Endodermal cell (in vitro differentiated cells): ENCODE measurements at regions not wholly inside any gene's neighbourhood (a gene's known extent, or its start where the extent isn't known, plus 50 kb on each side); places are given as distances from the start of the nearest gene placed in this dataset.

ENCODE experiments used
- DNase-seq: peaks from one replicate; pipeline ENCODE4 v3.0.0-alpha.2; 2017
- H3K27ac ChIP-seq: 2 replicates; pipeline ENCODE4 v1.5.1; 2013; ENCODE audit warnings: mild to moderate bottlenecking, low read depth, low read length, moderate library complexity
- H3K27me3 ChIP-seq: 2 replicates; pipeline ENCODE4 v1.6.1; 2013; ENCODE audit warnings: mild to moderate bottlenecking, low read length, moderate library complexity; ENCODE audit not compliant: insufficient read depth, control insufficient read depth, poor library complexity, severe bottlenecking
- H3K36me3 ChIP-seq: 2 replicates; pipeline ENCODE4 v1.7.0; 2013; ENCODE audit warnings: mild to moderate bottlenecking, low read length, moderate library complexity; ENCODE audit not compliant: control insufficient read depth, insufficient read depth
- H3K4me1 ChIP-seq: one replicate; pipeline ENCODE4 v1.7.0; 2013; ENCODE audit warnings: low read length; ENCODE audit not compliant: control insufficient read depth, insufficient read depth
- H3K4me3 ChIP-seq: 2 replicates; pipeline ENCODE4 v1.5.1; 2013; ENCODE audit warnings: mild to moderate bottlenecking, low read length, moderate library complexity
- H3K9ac ChIP-seq: 2 replicates; pipeline ENCODE4 v1.6.1; 2013; ENCODE audit warnings: mild to moderate bottlenecking, low read length, moderate library complexity; ENCODE audit not compliant: poor library complexity, severe bottlenecking; ENCODE audit errors: extremely low read depth
- H3K9me3 ChIP-seq: 2 replicates; pipeline ENCODE4 v1.6.1; 2013; ENCODE audit warnings: mild to moderate bottlenecking, low read length, moderate library complexity; ENCODE audit not compliant: control insufficient read depth
- H3K27ac Mint-ChIP-seq: 2 replicates; pipeline ENCODE4 v1.8.0; 2020; ENCODE audit warnings: mixed read lengths
- H3K27me3 Mint-ChIP-seq: 2 replicates; pipeline ENCODE4 v1.8.0; 2021; ENCODE audit warnings: mild to moderate bottlenecking, mixed read lengths; ENCODE audit not compliant: insufficient read depth
- H3K36me3 Mint-ChIP-seq: 2 replicates; pipeline ENCODE4 v1.8.0; 2020; ENCODE audit warnings: low read depth, mixed read lengths
- H3K4me1 Mint-ChIP-seq: 2 replicates; pipeline ENCODE4 v1.8.0; 2020; ENCODE audit warnings: mixed read lengths
- H3K4me3 Mint-ChIP-seq: 2 replicates; pipeline ENCODE4 v1.8.0; 2020; ENCODE audit warnings: mild to moderate bottlenecking, moderate library complexity, mixed read lengths
- H3K9me3 Mint-ChIP-seq: 2 replicates; pipeline ENCODE4 v1.8.0; 2020; ENCODE audit warnings: mild to moderate bottlenecking, mixed read lengths
- WGBS, 2 experiments: methylation state at CpG; one replicate each; pipeline versions ENCODE4 v1.1.5 to v1.1.7; 2013; ENCODE audit warnings: missing lambda C conversion rate in 2 of 2, mixed read lengths in 1 of 2; ENCODE audit not compliant: insufficient coverage in 1 of 2, insufficient read length in 1 of 2; 5-methylcytosine and 5-hydroxymethylcytosine counted together
- TF ChIP-seq, protein P1 (sequence below): fragments of 200-600 bp; sonication (generic); conservative IDR thresholded peaks from 2 replicates; pipeline ENCODE4 v1.5.0; 2021; ENCODE audit warnings: antibody characterized with exemption, mild to moderate bottlenecking

DNA sequence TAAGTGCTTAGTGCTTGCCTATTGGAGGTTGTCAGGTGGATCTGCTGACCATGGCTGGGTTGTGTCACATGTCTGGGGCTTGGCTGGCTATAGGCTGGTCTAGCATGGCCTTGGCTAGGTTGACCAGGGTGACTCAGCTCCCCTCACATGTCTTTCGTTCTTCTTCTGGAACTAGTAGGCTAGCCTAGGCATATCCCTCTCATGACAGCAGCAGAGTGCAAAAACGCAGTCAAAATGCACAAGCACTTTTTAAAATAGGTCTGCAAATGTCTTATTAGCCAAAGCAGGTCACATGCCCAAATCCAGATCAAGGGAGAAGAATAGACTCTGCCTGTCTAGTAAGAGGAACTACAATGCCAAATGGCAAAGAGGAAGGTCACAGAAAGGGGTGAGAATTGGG is 179.7 kb upstream of the ACVR2A start:
- Mint-ChIP-seq H3K36me3 (no peaks in the 10 kb centered on the region), H3K4me3 (no peak overlapping the region), H3K9me3 (no peaks in the 10 kb centered on the region), H3K4me1 (peaks cover 26% of the 10 kb centered on the region), H3K27ac (no peak overlapping the region), H3K27me3 (peaks cover 2% of the 10 kb centered on the region)
- no peak for DNase-seq
- TF ChIP-seq, protein P1, sequence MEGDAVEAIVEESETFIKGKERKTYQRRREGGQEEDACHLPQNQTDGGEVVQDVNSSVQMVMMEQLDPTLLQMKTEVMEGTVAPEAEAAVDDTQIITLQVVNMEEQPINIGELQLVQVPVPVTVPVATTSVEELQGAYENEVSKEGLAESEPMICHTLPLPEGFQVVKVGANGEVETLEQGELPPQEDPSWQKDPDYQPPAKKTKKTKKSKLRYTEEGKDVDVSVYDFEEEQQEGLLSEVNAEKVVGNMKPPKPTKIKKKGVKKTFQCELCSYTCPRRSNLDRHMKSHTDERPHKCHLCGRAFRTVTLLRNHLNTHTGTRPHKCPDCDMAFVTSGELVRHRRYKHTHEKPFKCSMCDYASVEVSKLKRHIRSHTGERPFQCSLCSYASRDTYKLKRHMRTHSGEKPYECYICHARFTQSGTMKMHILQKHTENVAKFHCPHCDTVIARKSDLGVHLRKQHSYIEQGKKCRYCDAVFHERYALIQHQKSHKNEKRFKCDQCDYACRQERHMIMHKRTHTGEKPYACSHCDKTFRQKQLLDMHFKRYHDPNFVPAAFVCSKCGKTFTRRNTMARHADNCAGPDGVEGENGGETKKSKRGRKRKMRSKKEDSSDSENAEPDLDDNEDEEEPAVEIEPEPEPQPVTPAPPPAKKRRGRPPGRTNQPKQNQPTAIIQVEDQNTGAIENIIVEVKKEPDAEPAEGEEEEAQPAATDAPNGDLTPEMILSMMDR = no peak
- Histone ChIP-seq H3K27ac (no peak overlapping the region), H3K9me3 (no peaks in the 10 kb centered on the region), H3K36me3 (no peaks in the 10 kb centered on the region), H3K4me1 (peaks cover 9% of the 10 kb centered on the region), H3K9ac (no peak overlapping the region), H3K4me3 (no peak overlapping the region), H3K27me3 (no peaks in the 10 kb centered on the region)
- 91 to 100% methylated on average over 2 of the region's 2 CpGs for WGBS, 2 experiments

DNA sequence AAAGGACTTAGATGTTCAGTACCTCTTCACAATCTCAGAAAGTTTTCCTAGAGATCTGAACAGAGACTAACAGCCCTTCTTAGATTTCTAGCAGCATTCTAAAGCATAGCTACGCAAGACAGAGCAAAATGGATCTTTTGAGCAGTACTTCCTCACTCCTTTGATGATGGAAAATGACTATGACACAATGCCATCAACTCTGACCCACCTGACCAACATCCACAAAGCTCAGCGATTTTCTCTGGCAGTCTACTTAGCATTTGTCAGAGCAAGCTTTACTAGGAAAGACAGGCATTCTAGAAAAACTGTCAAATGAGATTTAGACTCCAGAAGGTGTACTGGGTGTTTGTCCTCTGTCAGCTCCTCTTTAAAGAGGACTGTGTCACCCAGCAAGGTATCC is 180.9 kb upstream of the ACVR2A start:
- no peak for DNase-seq
- Mint-ChIP-seq H3K27me3 (peaks cover 2% of the 10 kb centered on the region), H3K27ac (no peak overlapping the region), H3K9me3 (no peaks in the 10 kb centered on the region), H3K4me3 (no peak overlapping the region), H3K4me1 (peaks cover 36% of the 10 kb centered on the region), H3K36me3 (no peaks in the 10 kb centered on the region)
- WGBS, 2 experiments = 92 to 100% methylated on average over 2 of the region's 2 CpGs
- Histone ChIP-seq H3K27ac (no peak overlapping the region), H3K4me3 (no peak overlapping the region), H3K36me3 (no peaks in the 10 kb centered on the region), H3K9ac (no peak overlapping the region), H3K4me1 (peaks cover 11% of the 10 kb centered on the region), H3K27me3 (no peaks in the 10 kb centered on the region), H3K9me3 (no peaks in the 10 kb centered on the region)
- TF ChIP-seq, protein P1 = no peak

DNA sequence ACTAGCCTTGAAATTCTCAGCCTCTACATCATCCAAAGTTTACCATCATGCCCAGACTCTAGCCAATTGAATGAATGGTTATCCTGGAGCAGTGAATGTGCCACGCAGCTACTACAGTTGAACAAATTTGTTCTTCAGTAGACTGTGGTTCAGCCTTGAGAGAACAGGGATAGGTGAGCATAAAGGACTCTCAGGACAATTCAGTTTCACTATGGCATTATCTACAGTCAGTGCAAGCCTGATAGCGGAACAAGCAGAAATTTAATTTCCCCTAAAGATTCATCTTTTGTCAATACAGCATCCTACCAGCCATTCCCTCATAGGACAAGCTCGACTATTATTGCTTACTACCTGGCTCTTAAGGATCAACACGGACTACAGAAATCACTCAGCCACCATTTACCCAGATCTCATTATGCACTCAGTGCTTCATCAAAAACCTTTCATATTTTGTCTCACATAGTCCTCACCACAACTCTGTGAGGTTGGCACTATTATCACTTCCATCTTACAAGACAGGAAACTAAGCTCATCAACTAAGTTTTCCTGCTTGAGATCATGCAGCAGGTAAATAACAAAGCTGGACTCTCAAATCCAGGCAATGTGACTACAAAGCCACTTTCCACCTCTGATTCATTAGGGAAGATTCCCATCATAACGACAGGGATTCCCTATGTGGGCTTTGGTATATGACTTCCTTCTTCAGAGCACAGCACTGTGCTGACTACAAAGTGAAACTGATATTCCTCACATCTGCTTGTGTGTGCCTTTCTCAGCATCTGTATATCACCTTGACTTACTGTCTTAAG is 181.5 kb upstream of the ACVR2A start:
- Histone ChIP-seq H3K27me3 (no peaks in the 10 kb centered on the region), H3K27ac (no peak overlapping the region), H3K9ac (no peak overlapping the region), H3K4me1 (peaks cover 11% of the 10 kb centered on the region), H3K4me3 (no peak overlapping the region), H3K36me3 (no peaks in the 10 kb centered on the region), H3K9me3 (no peaks in the 10 kb centered on the region)
- H3K9me3 Mint-ChIP-seq = no peaks in the 10 kb centered on the region
- H3K27ac Mint-ChIP-seq = no peak overlapping the region
- WGBS, 2 experiments = 92 to 98% methylated on average over 4 to 5 of the region's 5 CpGs
- no peak overlapping the region for H3K4me3 Mint-ChIP-seq
- no peaks in the 10 kb centered on the region for H3K36me3 Mint-ChIP-seq
- peaks cover 39% of the 10 kb centered on the region for H3K4me1 Mint-ChIP-seq
- peaks cover 2% of the 10 kb centered on the region for H3K27me3 Mint-ChIP-seq
- TF ChIP-seq, protein P1 = no peak
- DNase-seq = no peak
